CD4-positive, alpha-beta T cell treated with Interleukin-12 subunit alpha and Interleukin-12 subunit beta, for 1 hour (primary cell): ENCODE measurements at regions not wholly inside any gene's neighbourhood (a gene's known extent, or its start where the extent isn't known, plus 50 kb on each side); places are given as distances from the start of the nearest gene placed in this dataset.
"Not testable (repeated sequence)": the region's sequence is repeated elsewhere in the genome, so short reads cannot be mapped to it uniquely, and the experiment has no call there.

Experiments used
- DNase-seq: peaks from one replicate; pipeline ENCODE4 v3.0.0-alpha.2; 2020

GRCh38 chr10:131567279-131568162 is 256.0 kb upstream of the TCERG1L start:
- DNase-seq = no peak

- no peak for DNase-seq
Observed at GRCh38 chr10:131568866-131569265, 257.3 kb upstream of the TCERG1L start.

- DNase-seq = no peak
Observed at GRCh38 chr10:131569851-131570715, 258.6 kb upstream of the TCERG1L start.

GRCh38 chr10:131570716-131571307 is 259.3 kb upstream of the TCERG1L start:
- no peak for DNase-seq

GRCh38 chr10:131571346-131571745 is 259.8 kb upstream of the TCERG1L start:
- DNase-seq = no peak

GRCh38 chr10:131571865-131572264 is 260.3 kb upstream of the TCERG1L start:
- no peak for DNase-seq

GRCh38 chr10:131573256-131573655 is 261.7 kb upstream of the TCERG1L start:
- no peak for DNase-seq

- DNase-seq = no peak
Observed at GRCh38 chr10:131573707-131574106, 262.2 kb upstream of the TCERG1L start.

- DNase-seq = no peak
Observed at GRCh38 chr10:131574363-131574706, 262.8 kb upstream of the TCERG1L start.

GRCh38 chr10:131574707-131575430 is 263.3 kb upstream of the TCERG1L start:
- DNase-seq = no peak

- no peak for DNase-seq
Observed at GRCh38 chr10:131575877-131576276, 264.4 kb upstream of the TCERG1L start.

- DNase-seq = no peak
Observed at GRCh38 chr10:131576341-131577177, 265.0 kb upstream of the TCERG1L start.

GRCh38 chr10:131577178-131577555 is 265.6 kb upstream of the TCERG1L start:
- DNase-seq = no peak

GRCh38 chr10:131577786-131578471 is 266.4 kb upstream of the TCERG1L start:
- DNase-seq = no peak

- no peak for DNase-seq
Observed at GRCh38 chr10:131578472-131578970, 267.0 kb upstream of the TCERG1L start.

- DNase-seq = no peak
Observed at GRCh38 chr10:131579251-131580071, 267.9 kb upstream of the TCERG1L start.

GRCh38 chr10:131580076-131580652 is 268.6 kb upstream of the TCERG1L start:
- DNase-seq = no peak

- no peak for DNase-seq
Observed at GRCh38 chr10:131580674-131581073, 269.2 kb upstream of the TCERG1L start.

GRCh38 chr10:131581547-131581946 is 270.0 kb upstream of the TCERG1L start:
- DNase-seq = not testable (repeated sequence)

GRCh38 chr10:131584287-131584686 is 272.8 kb upstream of the TCERG1L start:
- DNase-seq = no peak
